Thyroid gland (tissue), 4 donors: ENCODE measurements at regions not wholly inside any gene's neighbourhood (a gene's known extent, or its start where the extent isn't known, plus 50 kb on each side); places are given as distances from the start of the nearest gene placed in this dataset.

Source experiments
- DNase-seq, 2 donors: peaks; one replicate each; pipeline ENCODE4 v3.0.0-alpha.2; 2019
- H3K27ac ChIP-seq, 3 donors: fragments of 200-600 bp; sonication (generic); 1 replicate in 2 of 3; 2 replicates in 1 of 3; pipeline ENCODE4 v1.5.1; 2016 to 2019; ENCODE audit warnings: mild to moderate bottlenecking in 1 of 3, moderate library complexity in 1 of 3
- H3K27me3 ChIP-seq: fragments of 200-600 bp; sonication (generic); one replicate; pipeline ENCODE4 v1.5.1; 2019
- H3K36me3 ChIP-seq, 2 donors: fragments of 200-600 bp; sonication (generic); one replicate each; pipeline ENCODE4 v1.5.1; 2016 to 2019
- H3K4me1 ChIP-seq, 2 donors: fragments of 200-600 bp; sonication (generic); one replicate each; pipeline ENCODE4 v1.5.1; 2017 to 2019
- H3K4me3 ChIP-seq, 3 donors: fragments of 200-600 bp; sonication (generic); replicated peaks in 1 of 3; 1 replicate in 2 of 3; 2 replicates in 1 of 3; pipeline ENCODE4 v1.5.1; 2016; ENCODE audit warnings: mild to moderate bottlenecking in 1 of 3
- H3K9me3 ChIP-seq: fragments of 200-600 bp; sonication (generic); one replicate; pipeline ENCODE4 v1.5.1; 2017
- CTCF ChIP-seq, 6 experiments: fragments of 200-600 bp in 3 of 6; fragments of 450-650 bp in 3 of 6; sonication (generic) in 3 of 6; IDR thresholded peaks; one replicate each; pipeline ENCODE4 v1.5.1; 2016 to 2019; ENCODE audit warnings: antibody characterized with exemption in 6 of 6, mild to moderate bottlenecking in 2 of 6, inconsistent platforms in 1 of 6, moderate library complexity in 1 of 6
- POLR2A ChIP-seq, 2 donors: fragments of 450-650 bp; IDR thresholded peaks; one replicate each; pipeline ENCODE4 v1.6.1; 2017; ENCODE audit warnings: antibody characterized with exemption in 2 of 2, mild to moderate bottlenecking in 2 of 2, moderate library complexity in 1 of 2
- WGBS, 2 donors: methylation state at CpG; one replicate each; pipeline ENCODE4 v1.1.5; 2017; 5-methylcytosine and 5-hydroxymethylcytosine counted together
- intact Hi-C: fragments of 100-400 bp; cut with DNase I; formaldehyde crosslinking; loops from one replicate; pipeline ENCODE4 v1.15.1; 2023

- TF ChIP-seq POLR2A (IDR thresholded peaks at IDR 0.05) (no peak), CTCF (IDR thresholded peaks at IDR 0.05) (no peak)
- Histone ChIP-seq H3K36me3 (no peaks in the 10 kb centered on the region), H3K4me1 (no peaks in the 10 kb centered on the region), H3K9me3 (no peaks in the 10 kb centered on the region), H3K27me3 (no peaks in the 10 kb centered on the region), H3K4me3 (no peak overlapping the region), H3K27ac (no peak overlapping the region)
- intact Hi-C loops, result no loop called here
- no peak for DNase-seq
Observed at GRCh38 chr10:123443924-123444323, 222.2 kb upstream of the GPR26 start.

GRCh38 chr10:123445261-123445775, 220.8 kb upstream of the GPR26 start:
- Histone ChIP-seq H3K27ac (no peak overlapping the region), H3K4me1 (no peaks in the 10 kb centered on the region), H3K36me3 (no peaks in the 10 kb centered on the region), H3K9me3 (no peaks in the 10 kb centered on the region), H3K27me3 (no peaks in the 10 kb centered on the region), H3K4me3 (no peak overlapping the region)
- 84 to 88% methylated on average over 8 of the region's 8 CpGs for WGBS, 2 donors
- intact Hi-C loops, result no loop called here
- TF ChIP-seq CTCF (IDR thresholded peaks at IDR 0.05) (no peak), POLR2A (IDR thresholded peaks at IDR 0.05) (no peak)
- no peak for DNase-seq

- no peak for DNase-seq
- 53 to 65% methylated on average over 8 to 10 of the region's 10 CpGs for WGBS, 2 donors
- H3K9me3 ChIP-seq, result no peaks in the 10 kb centered on the region
- no peaks in the 10 kb centered on the region for H3K4me1 ChIP-seq
- no peak overlapping the region for H3K4me3 ChIP-seq
- TF ChIP-seq POLR2A (IDR thresholded peaks at IDR 0.05) (no peak), CTCF (IDR thresholded peaks at IDR 0.05) (no peak)
- no peaks in the 10 kb centered on the region for H3K27me3 ChIP-seq
- no peak overlapping the region for H3K27ac ChIP-seq
- no peaks in the 10 kb centered on the region for H3K36me3 ChIP-seq
- intact Hi-C loops, result no loop called here
Observed at GRCh38 chr10:123446449-123447156, 219.6 kb upstream of the GPR26 start.

- no peak overlapping the region for H3K4me3 ChIP-seq
- no peak overlapping the region for H3K27ac ChIP-seq
- intact Hi-C loops, result no loop called here
- H3K4me1 ChIP-seq, result no peaks in the 10 kb centered on the region
- DNase-seq, result no peak
- 75 to 81% methylated on average over 7 of the region's 7 CpGs for WGBS, 2 donors
- no peaks in the 10 kb centered on the region for H3K27me3 ChIP-seq
- TF ChIP-seq POLR2A (IDR thresholded peaks at IDR 0.05), result no peak
- H3K9me3 ChIP-seq, result no peaks in the 10 kb centered on the region
- no peaks in the 10 kb centered on the region for H3K36me3 ChIP-seq
Observed at GRCh38 chr10:123449234-123449962, 216.8 kb upstream of the GPR26 start.

- Histone ChIP-seq H3K4me3 (no peak overlapping the region), H3K27ac (no peak overlapping the region), H3K27me3 (no peaks in the 10 kb centered on the region), H3K9me3 (no peaks in the 10 kb centered on the region), H3K4me1 (no peaks in the 10 kb centered on the region), H3K36me3 (no peaks in the 10 kb centered on the region)
- TF ChIP-seq CTCF (IDR thresholded peaks at IDR 0.05) (no peak), POLR2A (IDR thresholded peaks at IDR 0.05) (no peak)
- intact Hi-C loops, result no loop called here
- 76 to 88% methylated on average over 14 of the region's 14 CpGs for WGBS, 2 donors
- no peak for DNase-seq
Observed at GRCh38 chr10:123450956-123451605, 215.1 kb upstream of the GPR26 start.
